Effector CD4-positive, alpha-beta T cell (primary cell): ENCODE measurements at regions not wholly inside any gene's neighbourhood (a gene's known extent, or its start where the extent isn't known, plus 50 kb on each side); places are given as distances from the start of the nearest gene placed in this dataset.
A peak's percentile ranks its signal among the peaks of the same experiment; 100 is the strongest.
"Not testable (repeated sequence)": the region's sequence is repeated elsewhere in the genome, so short reads cannot be mapped to it uniquely, and the experiment has no call there.

Experiments used
- DNase-seq: peaks from one replicate; pipeline ENCODE4 v3.0.0-alpha.2; 2020

DNA sequence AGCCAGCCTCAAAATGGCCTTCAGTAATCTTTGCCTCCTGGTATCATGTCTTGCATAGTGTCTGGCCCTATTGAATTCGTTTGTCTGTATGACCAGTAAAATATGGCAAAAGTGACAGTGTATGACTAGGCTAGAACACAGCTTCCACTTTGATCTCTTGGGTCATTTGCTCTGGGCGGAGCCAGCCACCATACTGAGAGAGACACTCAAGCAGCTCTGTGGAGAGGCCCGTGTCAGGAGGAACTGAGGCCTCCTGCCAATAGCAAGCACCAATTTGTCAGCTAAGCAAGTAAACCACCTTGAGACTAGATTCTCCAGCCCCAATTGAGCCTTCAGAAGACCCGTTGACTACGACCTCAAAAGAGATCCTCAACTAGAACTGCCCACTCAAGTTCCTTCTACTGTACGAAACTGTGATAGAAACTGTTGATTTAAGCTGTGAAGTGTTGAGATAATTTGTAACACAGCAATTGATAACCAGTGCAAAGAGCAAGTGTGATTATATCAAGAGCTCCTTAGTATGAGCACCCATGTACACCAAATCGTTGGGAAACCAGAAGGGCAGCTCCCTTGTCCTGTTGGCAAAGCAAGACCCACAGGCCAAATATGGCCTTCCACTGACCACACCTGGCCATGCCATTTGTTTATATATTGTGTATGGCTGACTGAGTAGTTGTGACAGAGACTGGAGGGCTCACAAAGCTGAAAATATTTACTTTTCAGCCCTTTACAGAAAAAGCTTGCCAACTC is 52.7 kb upstream of the SERBP1 start:
- DNase-seq: no peak

DNA sequence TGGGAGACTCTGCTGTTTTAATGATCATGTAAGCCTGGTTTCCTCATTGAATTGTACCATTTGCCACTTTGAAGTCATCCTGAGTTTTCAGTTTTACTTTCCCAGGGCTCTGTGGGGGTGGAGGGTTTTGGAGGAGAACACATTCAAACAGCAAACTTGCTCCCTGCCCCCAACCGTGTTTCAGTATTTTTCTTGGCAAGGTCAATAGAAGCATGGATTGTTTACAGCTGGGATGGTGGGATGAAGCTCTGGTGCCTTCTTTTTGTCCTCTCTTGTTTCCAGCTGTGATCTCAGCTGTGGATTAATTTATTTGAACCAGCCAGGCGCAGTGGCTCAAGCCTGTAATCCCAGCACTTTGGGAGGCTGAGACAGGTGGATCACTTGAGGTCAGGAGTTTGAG is 54.3 kb upstream of the SERBP1 start:
- DNase-seq: no peak

DNA sequence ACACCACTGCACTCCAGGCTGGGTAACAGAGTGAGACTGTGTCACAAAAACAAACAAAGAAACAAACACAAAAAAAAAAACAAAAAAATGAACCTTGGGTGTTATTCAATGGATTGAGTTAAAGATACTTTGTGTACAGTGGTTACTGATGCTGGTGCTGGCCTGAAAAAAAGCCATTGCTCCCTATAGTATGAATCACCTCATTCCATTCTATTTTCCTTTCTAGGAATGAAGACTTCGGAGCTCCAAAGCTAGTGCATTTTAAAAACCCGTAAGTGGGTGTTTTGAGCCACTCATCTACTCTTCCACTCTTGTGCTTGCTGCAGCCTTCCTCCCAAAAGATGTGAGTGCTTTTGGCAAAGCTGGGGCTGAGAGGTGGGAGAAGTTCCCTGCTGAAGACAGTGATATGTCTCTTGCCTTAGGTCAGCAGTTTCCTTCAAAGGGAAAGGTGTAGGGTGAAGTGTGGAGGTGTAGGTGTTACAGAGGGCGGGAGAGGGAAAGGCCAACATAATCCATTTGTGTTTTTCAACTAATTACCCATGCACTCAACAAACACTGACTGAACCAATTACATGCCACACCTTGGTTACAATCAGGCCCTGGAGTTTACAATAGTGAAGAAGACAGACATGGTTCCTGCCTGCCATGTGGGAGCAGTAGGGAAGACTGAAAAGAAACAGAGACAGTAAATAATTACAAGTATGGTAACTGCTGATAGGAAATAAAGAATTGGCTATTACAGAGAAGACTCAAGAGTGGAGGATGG is 55.0 kb upstream of the SERBP1 start:
- no peak for DNase-seq

DNA sequence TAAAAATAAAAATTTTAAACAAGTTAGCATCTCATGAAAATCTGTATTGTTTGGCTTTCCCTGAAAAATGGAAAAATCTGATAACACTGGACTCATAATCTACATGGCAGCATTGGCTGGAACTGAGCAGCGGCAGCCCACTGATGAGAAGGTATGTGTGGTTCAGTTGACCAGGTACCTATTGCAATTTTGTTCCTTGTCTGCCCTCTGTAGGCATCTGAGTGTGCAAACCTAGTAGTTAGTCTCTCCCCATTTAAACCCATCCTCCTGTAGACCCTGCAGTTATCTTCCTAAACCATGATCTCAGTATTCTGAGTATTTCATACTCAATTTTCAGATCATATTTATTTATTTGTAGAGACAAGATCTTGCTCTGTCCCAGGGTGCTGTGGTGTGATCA is 59.4 kb upstream of the SERBP1 start:
- no peak for DNase-seq

- no peak for DNase-seq
Measured at GRCh38 chr1:67491280-67491679, 61.1 kb upstream of the SERBP1 start.

GRCh38 chr1:67493148-67493547 is 62.9 kb upstream of the SERBP1 start:
- DNase-seq: no peak

- DNase-seq: no peak
Measured at GRCh38 chr1:67495327-67495726, 65.1 kb upstream of the SERBP1 start.

DNA sequence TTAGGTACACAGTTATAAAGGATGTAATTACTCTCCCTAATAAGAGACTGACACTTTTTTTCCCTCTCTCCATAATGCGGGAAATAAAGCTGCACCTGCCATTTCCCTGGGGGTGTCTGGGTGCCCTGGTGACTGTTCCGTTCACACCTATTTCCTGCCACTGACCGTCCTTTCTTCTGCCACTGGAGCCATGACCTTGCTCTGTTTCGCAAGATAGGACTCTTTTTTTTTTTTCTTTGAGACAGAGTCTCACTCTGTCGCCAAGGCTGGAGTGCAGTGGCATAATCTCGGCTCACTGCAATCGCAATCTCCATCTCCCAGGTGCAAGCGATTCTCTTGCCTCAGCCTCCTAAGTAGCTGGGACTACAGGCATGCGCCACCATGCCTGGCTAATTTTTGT is 66.1 kb upstream of the SERBP1 start:
- no peak for DNase-seq

DNA sequence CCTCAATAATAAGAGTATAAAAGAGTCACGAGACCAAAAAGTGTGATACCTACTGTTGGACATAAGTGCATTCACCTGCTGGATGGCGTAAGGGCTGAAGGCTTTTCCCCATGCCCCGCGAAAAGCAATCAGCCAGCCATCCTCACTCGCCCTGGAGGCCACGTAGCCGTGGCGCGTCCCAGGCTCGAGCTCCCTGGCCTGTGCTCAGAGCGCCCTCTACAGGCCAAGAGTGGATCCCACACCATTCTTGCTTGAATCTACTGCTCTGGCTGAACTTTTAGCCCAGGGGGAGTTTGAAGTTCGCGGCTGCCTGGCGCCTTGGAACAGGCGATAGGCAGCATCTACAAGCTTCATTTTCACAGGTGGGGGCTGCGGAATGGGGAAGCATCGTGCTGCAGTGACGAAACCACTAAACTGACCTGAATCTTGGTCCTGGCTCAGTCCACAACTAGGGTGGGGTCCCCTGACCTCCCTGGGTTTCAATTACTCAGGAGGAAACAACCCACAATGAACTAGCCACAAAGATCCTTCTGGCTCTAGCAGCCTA is 70.3 kb upstream of the SERBP1 start:
- DNase-seq: peak; percentile 76

- DNase-seq: no peak
Measured at GRCh38 chr1:67503974-67504373, 73.8 kb upstream of the SERBP1 start.

DNA sequence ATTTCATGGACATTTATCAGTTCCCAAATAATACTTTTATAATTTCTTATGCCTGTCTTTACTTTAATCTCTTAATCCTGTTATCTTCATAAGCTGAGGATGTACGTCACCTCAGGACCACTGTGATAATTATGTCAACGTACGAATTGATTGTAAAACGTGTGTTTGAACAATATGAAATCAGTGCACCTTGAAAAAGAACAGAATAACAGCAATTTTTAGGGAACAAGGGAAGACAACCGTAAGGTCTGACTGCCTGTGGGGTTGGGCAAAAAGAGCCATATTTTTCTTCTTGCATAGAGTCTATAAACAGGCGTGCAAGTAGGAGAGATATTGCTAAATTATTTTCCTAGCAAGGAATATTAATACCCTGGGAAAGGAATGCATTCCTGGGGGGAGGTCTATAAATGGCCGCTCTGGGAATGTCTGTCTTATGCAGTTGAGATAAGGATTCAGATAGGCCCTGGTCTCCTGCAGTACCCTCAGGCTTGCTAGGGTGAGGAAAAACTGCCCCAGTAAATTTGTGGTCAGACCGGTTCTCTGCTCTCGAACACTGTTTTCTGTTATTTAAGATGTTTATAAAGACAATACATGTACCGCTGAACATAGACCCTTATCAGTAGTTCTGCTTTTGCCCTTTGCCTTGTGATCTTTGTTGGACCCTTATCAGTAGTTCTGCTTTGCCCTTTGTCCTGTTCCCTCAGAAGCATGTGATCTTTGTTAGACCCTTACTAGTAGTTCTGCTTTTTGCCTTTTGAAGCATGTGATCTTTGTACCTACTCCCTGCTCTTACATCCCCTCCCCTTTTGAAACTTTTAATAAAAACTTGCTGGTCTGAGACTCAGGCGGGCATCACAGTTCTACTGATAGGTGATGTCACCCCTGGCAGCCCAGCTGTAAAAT is 83.4 kb upstream of the SERBP1 start:
- not testable (repeated sequence) for DNase-seq

GRCh38 chr1:67514300-67514699 is 84.1 kb upstream of the SERBP1 start:
- DNase-seq: no peak

- DNase-seq: no peak
Measured at GRCh38 chr1:67514786-67515185, 84.6 kb upstream of the SERBP1 start.

GRCh38 chr1:67515324-67516080 is 85.3 kb upstream of the SERBP1 start:
- DNase-seq: no peak

DNA sequence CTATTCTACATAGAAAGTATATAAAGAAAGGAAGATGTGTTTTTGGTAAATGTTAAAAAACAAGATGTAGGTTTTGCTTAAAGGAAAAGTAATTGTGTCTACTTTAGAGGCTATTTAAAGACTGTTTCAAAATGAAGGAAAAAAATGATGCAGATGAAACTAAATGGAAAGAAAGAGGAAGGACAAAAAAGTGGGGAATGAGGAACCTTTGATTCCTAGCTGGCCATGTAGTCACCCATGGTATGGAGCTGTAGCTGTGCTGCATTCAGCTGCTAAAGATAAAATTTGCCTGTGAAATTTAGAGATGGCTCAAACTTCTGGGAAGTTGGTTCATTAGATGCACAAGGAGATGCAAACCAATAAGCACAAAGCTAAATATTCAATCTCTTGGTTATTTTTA is 86.8 kb upstream of the SERBP1 start:
- DNase-seq: no peak

- no peak for DNase-seq
Measured at GRCh38 chr1:67522001-67522441, 91.8 kb upstream of the SERBP1 start.

- DNase-seq: no peak
Measured at GRCh38 chr1:67522793-67523192, 92.6 kb upstream of the SERBP1 start.

DNA sequence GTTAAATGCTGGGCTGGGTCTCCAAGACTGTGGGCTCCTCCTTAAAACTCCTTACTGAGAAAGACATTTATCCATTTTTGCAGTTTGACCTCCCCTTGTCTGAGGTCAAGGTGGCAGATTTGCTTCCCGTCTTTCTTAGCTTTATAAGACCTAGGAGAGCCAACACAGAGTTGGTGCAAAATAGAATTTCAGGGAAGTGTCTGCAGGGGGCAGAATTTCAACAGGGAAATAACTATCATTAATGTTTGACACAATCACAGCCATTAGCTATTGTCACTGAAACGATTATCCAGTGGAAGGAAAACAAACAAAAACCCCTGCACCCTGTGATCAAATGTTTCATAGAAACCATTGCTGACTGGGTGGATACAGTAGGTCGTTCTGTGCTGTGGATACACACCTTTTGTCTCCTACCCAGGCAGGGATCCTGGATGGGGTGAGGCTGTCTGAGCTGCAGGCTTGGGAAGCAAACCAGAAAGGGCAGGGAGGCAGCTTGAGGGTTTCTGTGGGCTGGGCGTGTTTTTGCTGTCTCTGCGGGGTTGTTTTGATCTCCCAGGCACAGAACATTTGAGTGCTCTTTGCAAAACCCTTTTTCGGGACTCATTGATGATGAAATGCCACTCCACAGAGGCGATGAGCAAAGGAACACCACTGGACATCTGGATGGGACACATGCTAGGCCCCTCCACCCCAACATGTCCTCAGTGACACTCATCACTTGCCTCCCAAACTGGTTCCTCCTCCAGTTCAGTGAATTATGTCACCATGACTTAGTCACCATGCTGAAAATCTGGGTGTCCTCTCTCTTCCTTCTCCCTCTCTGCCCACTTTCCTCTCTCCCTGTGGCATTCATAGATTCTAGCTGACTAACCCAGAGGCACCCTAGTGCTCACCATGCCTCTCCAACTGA is 94.2 kb upstream of the SERBP1 start:
- no peak for DNase-seq

- DNase-seq: no peak
Measured at GRCh38 chr1:67525053-67525760, 95.0 kb upstream of the SERBP1 start.

GRCh38 chr1:67528141-67528540 is 97.9 kb upstream of the SERBP1 start:
- no peak for DNase-seq
